ENCODE measurements at regions not wholly inside any gene's neighbourhood (a gene's known extent, or its start where the extent isn't known, plus 50 kb on each side); places are given as distances from the start of the nearest gene placed in this dataset.

- Histone ChIP-seq H3K27ac (no peak overlapping the region), H3K4me3 (no peak overlapping the region), H3K9me3 (no peaks in the 10 kb centered on the region), H3K27me3 (no peaks in the 10 kb centered on the region), H3K4me1 (peaks cover 5 to 6% of the 10 kb centered on the region in 2 donors), H3K36me3 (no peaks in the 10 kb centered on the region)
- in situ Hi-C loops (cut with MboI; ENCODE audit: low sequenced_read_pairs in 4 of 4) (loop anchor here in 1 of 4 donors (10.0 kb wide), 1 partner anchor 139 kb away; no protein-coding TSS in a partner anchor), intact Hi-C loops (cut with DNase I; ENCODE audit: low total_unique reads) (no loop called here)
- ATAC-seq (no peak), DNase-seq (no peak)
- TF ChIP-seq POLR2A (IDR thresholded peaks at IDR 0.05) = no peak
- TF ChIP-seq CTCF (IDR thresholded peaks at IDR 0.05 in 4 of 5, conservative IDR thresholded peaks at IDR 0.05 in 1 of 5) = no peak
These were observed 80.7 kb downstream of the OLIG3 start for GRCh38 chr6:137413482-137413881.

- DNase-seq (no peak), ATAC-seq (no peak)
- Histone ChIP-seq H3K9me3 (no peaks in the 10 kb centered on the region), H3K36me3 (no peaks in the 10 kb centered on the region), H3K4me3 (no peak overlapping the region), H3K4me1 (peaks cover 5 to 6% of the 10 kb centered on the region in 2 donors), H3K27ac (no peak overlapping the region), H3K27me3 (no peaks in the 10 kb centered on the region)
- TF ChIP-seq POLR2A (IDR thresholded peaks at IDR 0.05) = no peak
- TF ChIP-seq CTCF (IDR thresholded peaks at IDR 0.05 in 4 of 5, conservative IDR thresholded peaks at IDR 0.05 in 1 of 5) = no peak
- in situ Hi-C loops (cut with MboI; ENCODE audit: low sequenced_read_pairs in 4 of 4) (loop anchor here in 1 of 4 donors (10.0 kb wide), 1 partner anchor 138 kb away; no protein-coding TSS in a partner anchor), intact Hi-C loops (cut with DNase I; ENCODE audit: low total_unique reads) (no loop called here)
These were observed 81.6 kb downstream of the OLIG3 start for GRCh38 chr6:137412562-137412961.

GRCh38 chr6:137409266-137409777 is 84.9 kb downstream of the OLIG3 start:
- no peaks in the 10 kb centered on the region for H3K27me3 ChIP-seq
- H3K36me3 ChIP-seq = no peaks in the 10 kb centered on the region
- no peak overlapping the region for H3K4me3 ChIP-seq
- H3K4me1 ChIP-seq = no peaks in the 10 kb centered on the region
- H3K27ac ChIP-seq = no peak overlapping the region
- ATAC-seq (no peak), DNase-seq (no peak)
- in situ Hi-C loops (cut with MboI; ENCODE audit: low sequenced_read_pairs in 4 of 4) (no loop called here), intact Hi-C loops (cut with DNase I; ENCODE audit: low total_unique reads) (no loop called here)
- TF ChIP-seq POLR2A (IDR thresholded peaks at IDR 0.05) = no peak
- no peak for TF ChIP-seq CTCF (IDR thresholded peaks at IDR 0.05 in 4 of 5, conservative IDR thresholded peaks at IDR 0.05 in 1 of 5)
- no peaks in the 10 kb centered on the region for H3K9me3 ChIP-seq

GRCh38 chr6:137407816-137408215 is 86.4 kb downstream of the OLIG3 start:
- DNase-seq (no peak), ATAC-seq (no peak)
- in situ Hi-C loops (cut with MboI; ENCODE audit: low sequenced_read_pairs in 4 of 4) = no loop called here
- no peaks in the 10 kb centered on the region for H3K36me3 ChIP-seq
- TF ChIP-seq POLR2A (IDR thresholded peaks at IDR 0.05) (no peak), CTCF (IDR thresholded peaks at IDR 0.05 in 4 of 5, conservative IDR thresholded peaks at IDR 0.05 in 1 of 5) (no peak)
- H3K27me3 ChIP-seq = no peaks in the 10 kb centered on the region
- H3K4me3 ChIP-seq = no peak overlapping the region
- H3K4me1 ChIP-seq = no peaks in the 10 kb centered on the region
- H3K27ac ChIP-seq = no peak overlapping the region
- H3K9me3 ChIP-seq = no peaks in the 10 kb centered on the region
- intact Hi-C loops (cut with DNase I; ENCODE audit: low total_unique reads) = no loop called here

GRCh38 chr6:137405806-137406205 is 88.4 kb downstream of the OLIG3 start:
- Histone ChIP-seq H3K4me3 (no peak overlapping the region), H3K36me3 (no peaks in the 10 kb centered on the region), H3K27ac (no peak overlapping the region), H3K27me3 (no peaks in the 10 kb centered on the region), H3K9me3 (no peaks in the 10 kb centered on the region), H3K4me1 (no peaks in the 10 kb centered on the region)
- ATAC-seq (no peak), DNase-seq (no peak)
- TF ChIP-seq POLR2A (IDR thresholded peaks at IDR 0.05) (no peak), CTCF (IDR thresholded peaks at IDR 0.05 in 4 of 5, conservative IDR thresholded peaks at IDR 0.05 in 1 of 5) (no peak)
- in situ Hi-C loops (cut with MboI; ENCODE audit: low sequenced_read_pairs in 4 of 4) (no loop called here), intact Hi-C loops (cut with DNase I; ENCODE audit: low total_unique reads) (no loop called here)

Measured in gastrocnemius medialis (tissue), 4 donors.